AG04450 (cell line): ENCODE measurements at regions not wholly inside any gene's neighbourhood (a gene's known extent, or its start where the extent isn't known, plus 50 kb on each side); places are given as distances from the start of the nearest gene placed in this dataset.

Experiments
- CTCF ChIA-PET: fragments of 300-600, 350-600 bp; formaldehyde crosslinking; extraction: SDS; loops from one replicate; lab custom pipeline; 2022; ENCODE audit warnings: antibody characterized with exemption, inconsistent platforms; lab: Charles Lee
- POLR2A ChIA-PET: fragments of 350-600 bp; formaldehyde crosslinking; extraction: SDS; loops from one replicate; lab custom pipeline; 2021; ENCODE audit warnings: antibody characterized with exemption, inconsistent platforms; lab: Yijun Ruan, JAX
- DNase-seq: peaks from one replicate; pipeline ENCODE4 v3.0.0-alpha.2; 2011; ENCODE audit warnings: low read depth, low spot score
- H3K27ac ChIP-seq: one replicate; pipeline ENCODE4 v1.5.1; 2012; ENCODE audit warnings: low read depth, low read length, control low read depth
- H3K27me3 ChIP-seq: one replicate; pipeline ENCODE4 v1.6.0; 2012; ENCODE audit warnings: low read length; ENCODE audit not compliant: control insufficient read depth, insufficient read depth
- H3K4me3 ChIP-seq: 2 replicates; pipeline ENCODE4 v1.5.1; 2011; ENCODE audit warnings: mild to moderate bottlenecking, low read depth, low read length, control low read depth
- H3K9me3 ChIP-seq: 2 replicates; pipeline ENCODE4 v1.5.1; 2012; ENCODE audit warnings: low read length; ENCODE audit not compliant: control insufficient read depth, insufficient read depth
- CTCF ChIP-seq: IDR thresholded peaks from 2 replicates; pipeline ENCODE4 v1.5.1; 2011; ENCODE audit warnings: low read depth, low read length, control low read depth, inconsistent platforms

GRCh38 chr15:101559952-101560351 is 70.4 kb upstream of the PCSK6 start:
- TF ChIP-seq CTCF = no peak
- Histone ChIP-seq H3K27me3 (no peaks in the 10 kb centered on the region), H3K27ac (no peak overlapping the region), H3K9me3 (no peaks in the 10 kb centered on the region; the same call in 1 of the 2 replicates), H3K4me3 (no peak overlapping the region)
- POLR2A ChIA-PET = no interaction called here
- DNase-seq = no peak
- CTCF ChIA-PET = no interaction called here

- Histone ChIP-seq H3K4me3 (no peak overlapping the region), H3K27ac (no peak overlapping the region), H3K9me3 (no peaks in the 10 kb centered on the region; the same call in 1 of the 2 replicates), H3K27me3 (no peaks in the 10 kb centered on the region)
- CTCF ChIA-PET = no interaction called here
- no peak for TF ChIP-seq CTCF
- no peak for DNase-seq
- POLR2A ChIA-PET = no interaction called here
Observed at GRCh38 chr15:101558221-101558941, 68.9 kb upstream of the PCSK6 start.

- no peak for TF ChIP-seq CTCF
- no peaks in the 10 kb centered on the region; the same call in 1 of the 2 replicates for H3K9me3 ChIP-seq
- no peaks in the 10 kb centered on the region for H3K27me3 ChIP-seq
- H3K4me3 ChIP-seq = no peak overlapping the region
- ChIA-PET CTCF (no interaction called here), POLR2A (no interaction called here)
- no peak overlapping the region for H3K27ac ChIP-seq
- DNase-seq = no peak
Observed at GRCh38 chr15:101556273-101556672, 66.8 kb upstream of the PCSK6 start.

- POLR2A ChIA-PET = interaction anchor here (0.5 kb wide), 1 partner anchor 10 kb away, joined by 3 read pairs; no protein-coding TSS in a partner anchor
- Histone ChIP-seq H3K9me3 (no peaks in the 10 kb centered on the region; the same call in 1 of the 2 replicates), H3K27ac (no peak overlapping the region), H3K27me3 (no peaks in the 10 kb centered on the region), H3K4me3 (no peak overlapping the region)
- TF ChIP-seq CTCF = no peak
- CTCF ChIA-PET = no interaction called here
- no peak for DNase-seq
Observed at GRCh38 chr15:101554115-101554915, 64.8 kb upstream of the PCSK6 start.
